Posterior vena cava (tissue), 2 donors: ENCODE measurements at regions not wholly inside any gene's neighbourhood (a gene's known extent, or its start where the extent isn't known, plus 50 kb on each side); places are given as distances from the start of the nearest gene placed in this dataset.

ENCODE experiments used
- DNase-seq: peaks from one replicate; pipeline ENCODE4 v3.0.0-alpha.2; 2020; ENCODE audit warnings: low spot score
- intact Hi-C, 2 donors: fragments of 100-400 bp; cut with DNase I; formaldehyde crosslinking; loops; one replicate each; pipeline versions ENCODE4 v1.14.1 to v1.14.2; 2022 to 2023
- donor health status: DM: yes; HTN: yes; CAD: no.
- donor health status: DM: yes; HTN: yes; CAD: no.

GRCh38 chr6:45830441-45831139 lies 185.1 kb downstream of the CLIC5 start:
- intact Hi-C loops, result no loop called here
- DNase-seq, result no peak

- DNase-seq, result no peak
- intact Hi-C loops, result no loop called here
These were observed 185.8 kb downstream of the CLIC5 start for GRCh38 chr6:45829873-45830272.

DNA sequence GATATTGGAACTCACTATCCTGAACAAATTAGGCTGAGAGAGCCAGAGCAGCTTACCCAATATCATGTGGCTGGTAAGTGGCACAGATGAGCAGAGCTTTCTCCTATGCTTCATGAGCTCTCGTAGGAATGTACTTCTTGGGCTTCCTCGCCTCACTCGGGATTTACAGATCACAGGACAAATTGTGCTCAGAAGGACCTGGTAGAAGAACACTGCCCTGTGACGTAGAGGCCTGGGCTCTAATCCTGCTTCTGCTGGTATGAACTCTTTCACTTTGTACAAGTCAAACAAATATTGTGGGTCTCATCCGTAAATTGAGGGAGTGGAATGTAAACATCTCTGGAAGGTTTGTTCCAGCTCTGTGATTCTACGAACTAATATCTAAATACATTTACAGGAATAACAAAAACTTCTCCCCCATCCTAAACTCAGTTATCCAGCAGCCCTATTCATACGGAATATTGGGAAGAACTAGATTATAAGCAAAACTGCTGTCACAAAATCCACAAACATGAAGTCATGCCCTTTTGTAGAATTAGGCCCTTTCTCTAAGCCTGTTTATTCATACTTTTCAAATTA lies 187.6 kb downstream of the CLIC5 start:
- intact Hi-C loops, result no loop called here
- no peak for DNase-seq

DNA sequence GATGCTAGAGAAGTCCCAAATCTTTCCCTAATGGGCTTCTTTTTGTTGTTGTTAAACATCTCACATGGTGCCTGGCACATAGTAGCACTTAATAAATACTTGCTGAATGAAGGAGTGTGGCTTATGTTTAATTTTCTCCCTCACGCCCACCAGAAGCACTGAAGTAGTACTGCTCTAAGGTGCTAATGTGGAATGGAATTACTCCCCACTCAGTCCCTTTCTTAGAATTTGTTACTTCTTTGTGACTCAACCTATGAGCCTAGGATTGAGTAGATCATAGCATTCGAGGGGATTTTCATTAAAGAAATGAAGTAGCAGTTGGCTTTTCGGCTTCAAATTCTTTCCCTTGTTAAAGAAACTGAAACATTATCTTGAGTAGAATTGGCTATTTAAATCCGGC lies 192.8 kb downstream of the CLIC5 start:
- no peak for DNase-seq
- intact Hi-C loops, result no loop called here

DNA sequence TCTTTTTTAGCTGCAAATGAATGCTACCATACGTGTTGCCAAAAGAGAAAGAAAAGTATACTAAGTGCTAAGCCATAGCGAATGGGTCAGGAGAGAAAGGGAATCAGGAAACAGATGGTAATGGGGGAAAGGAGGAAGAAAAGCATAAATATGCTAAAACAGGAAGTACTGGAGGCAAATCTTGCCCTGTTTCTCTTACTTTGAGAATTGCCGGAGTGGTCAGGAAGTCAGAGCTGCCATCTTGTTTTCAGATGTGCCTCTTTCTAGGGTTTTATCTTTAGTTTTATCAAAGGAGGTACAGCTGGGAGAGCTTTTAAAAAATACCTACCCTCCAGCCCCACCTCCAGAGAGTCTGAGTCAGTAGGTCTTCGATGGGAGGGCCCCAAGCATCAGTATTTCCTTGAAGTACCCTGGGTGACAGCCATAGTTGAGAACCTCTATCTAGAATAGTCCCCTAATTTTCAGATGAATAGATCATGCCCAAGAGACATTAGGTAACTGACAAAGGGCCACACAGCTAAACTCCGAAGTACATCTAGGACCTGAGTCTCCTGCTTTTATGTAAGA lies 193.3 kb downstream of the CLIC5 start:
- intact Hi-C loops, result no loop called here
- no peak for DNase-seq

GRCh38 chr6:45818655-45819054 lies 197.0 kb downstream of the CLIC5 start:
- intact Hi-C loops, result no loop called here

DNA sequence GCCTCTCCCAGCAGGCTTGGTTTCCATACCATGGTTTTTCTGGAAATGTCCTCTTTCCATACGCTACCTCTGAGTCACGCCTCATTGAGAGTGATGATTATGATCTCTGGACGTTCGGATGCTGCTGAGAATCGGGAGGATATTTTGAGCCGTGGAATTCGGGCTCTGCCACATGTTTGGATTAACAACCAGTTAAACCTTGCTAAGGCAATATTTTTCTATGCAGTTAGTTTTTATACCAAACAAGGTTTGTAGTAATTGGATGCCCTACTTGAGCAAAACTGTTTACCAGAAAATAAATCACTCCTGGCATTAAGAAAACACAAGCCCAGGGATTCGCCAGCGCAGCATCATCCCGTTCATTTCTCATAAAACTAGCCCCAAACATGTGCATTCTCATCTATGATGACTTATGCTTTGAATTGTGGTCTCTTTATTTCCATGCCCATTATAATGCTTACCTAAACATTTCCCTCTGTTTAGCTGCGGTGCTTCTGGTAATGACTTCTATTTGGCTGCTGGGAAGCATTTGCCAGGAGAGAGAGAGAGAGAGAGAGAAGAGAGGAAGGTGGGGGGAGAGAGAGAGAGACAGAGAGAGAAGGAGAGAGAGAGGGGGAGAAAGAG lies 198.9 kb downstream of the CLIC5 start:
- DNase-seq, result no peak
- intact Hi-C loops, result no loop called here

More at GRCh38 chr6:45818655-45819054, 197.0 kb downstream of the CLIC5 start:
- DNase-seq, result no peak

GRCh38 chr6:45815466-45816125 lies 200.1 kb downstream of the CLIC5 start:
- DNase-seq, result no peak
- intact Hi-C loops, result no loop called here

DNA sequence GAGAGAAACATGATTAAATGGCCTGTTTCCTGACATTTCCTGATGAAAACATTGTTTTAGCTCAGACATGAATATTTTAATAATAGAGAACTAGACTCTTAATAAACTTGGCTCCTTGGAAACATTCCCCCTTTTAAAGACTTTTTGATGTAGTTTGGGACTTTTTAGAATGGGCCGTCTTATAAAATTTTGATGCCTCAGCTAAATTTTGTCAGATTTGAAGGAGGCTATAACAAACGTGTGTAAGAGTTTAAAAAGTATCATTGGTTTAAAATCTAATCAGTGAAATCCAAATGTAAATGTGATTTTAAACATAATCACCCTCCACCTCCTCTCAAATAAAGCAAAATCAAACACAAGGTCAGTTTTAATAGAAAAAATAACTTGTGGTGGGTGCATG lies 200.9 kb downstream of the CLIC5 start:
- intact Hi-C loops, result no loop called here

DNA sequence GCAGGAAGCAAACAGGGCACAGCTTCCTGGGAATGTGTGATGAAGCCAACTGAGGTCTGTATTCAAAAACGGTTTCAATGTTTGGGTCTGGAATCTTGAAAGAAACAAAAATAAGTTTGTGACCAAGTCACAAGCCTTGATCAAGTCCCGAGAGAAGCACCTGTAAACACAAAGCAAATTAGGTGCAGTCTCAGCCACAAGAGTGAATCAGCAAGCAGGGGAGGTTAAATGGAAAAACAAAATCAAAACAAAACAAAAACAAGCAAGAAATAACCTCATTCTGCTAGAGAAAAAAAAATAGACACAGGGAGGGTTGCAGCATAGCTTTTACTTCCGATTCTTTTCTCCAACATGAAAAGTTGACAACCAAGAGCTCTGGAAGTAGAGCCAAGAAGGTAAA lies 201.7 kb downstream of the CLIC5 start:
- intact Hi-C loops, result no loop called here
- no peak for DNase-seq

More for the DNA sequence above, 200.9 kb downstream of the CLIC5 start:
- DNase-seq, result no peak

DNA sequence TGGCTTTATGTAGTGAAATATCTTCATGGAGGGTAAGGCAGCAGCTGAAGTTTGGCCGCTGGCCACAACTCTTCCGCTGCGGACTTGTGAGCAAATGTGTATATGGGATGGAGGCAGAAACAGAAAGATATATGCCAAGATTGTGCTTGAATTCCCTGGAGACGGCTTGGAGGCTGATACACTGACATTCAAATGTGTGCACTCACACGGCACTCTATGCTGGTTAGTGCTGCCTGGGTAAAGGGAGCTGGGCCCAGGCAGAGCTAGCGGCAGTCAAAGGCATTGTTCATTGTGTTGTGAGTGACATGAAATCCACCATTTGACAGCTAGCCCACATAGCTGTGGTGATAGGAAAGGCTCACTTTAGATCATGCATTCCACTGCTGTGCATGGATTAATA lies 202.7 kb downstream of the CLIC5 start:
- intact Hi-C loops, result no loop called here

GRCh38 chr6:45808917-45809316 lies 206.7 kb downstream of the CLIC5 start:
- intact Hi-C loops, result no loop called here
- no peak for DNase-seq

More for the DNA sequence above, 202.7 kb downstream of the CLIC5 start:
- no peak for DNase-seq

GRCh38 chr6:45808042-45808645 lies 207.5 kb downstream of the CLIC5 start:
- intact Hi-C loops, result no loop called here
- no peak for DNase-seq

DNA sequence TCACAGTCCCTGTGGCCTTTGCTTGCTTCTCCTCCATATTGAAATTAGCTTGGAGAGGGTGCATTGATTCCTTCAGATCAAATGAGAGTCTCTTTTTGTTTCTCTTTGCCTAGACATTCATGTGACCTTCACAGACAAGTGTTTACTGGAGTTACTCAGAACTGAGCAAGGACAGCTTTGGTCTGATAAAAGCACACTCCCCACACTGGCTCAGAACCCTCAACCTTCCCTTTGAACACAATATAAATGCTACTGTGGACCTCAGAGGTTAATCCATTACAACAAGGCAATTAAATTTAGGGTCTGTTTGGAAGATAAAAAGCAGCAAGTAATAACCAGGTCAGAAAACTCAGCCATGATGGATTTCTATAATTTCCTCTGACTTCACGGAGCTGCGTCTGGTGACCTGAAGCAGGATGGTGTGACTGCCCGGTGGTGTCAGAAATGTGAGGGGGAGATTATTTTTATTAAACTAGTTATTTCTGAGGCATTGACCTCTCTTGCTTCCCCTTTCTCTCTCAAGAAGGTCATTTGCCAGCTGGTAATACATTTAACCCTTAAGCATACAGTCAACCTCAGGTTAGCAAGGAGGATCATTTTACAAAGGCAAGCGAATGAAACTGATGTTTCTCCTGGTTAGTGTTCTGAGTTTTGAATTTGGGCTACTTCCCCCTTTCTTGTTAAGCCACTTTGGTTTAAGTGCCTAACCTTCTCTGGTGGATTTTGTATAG lies 208.2 kb downstream of the CLIC5 start:
- intact Hi-C loops, result no loop called here
- no peak for DNase-seq

GRCh38 chr6:45806172-45806571 lies 209.5 kb downstream of the CLIC5 start:
- no peak for DNase-seq
- intact Hi-C loops, result no loop called here

GRCh38 chr6:45803071-45803470 lies 212.6 kb downstream of the CLIC5 start:
- intact Hi-C loops, result no loop called here
- no peak for DNase-seq

- no peak for DNase-seq
- intact Hi-C loops, result no loop called here
These were observed 214.0 kb downstream of the CLIC5 start for GRCh38 chr6:45801471-45802289.

DNA sequence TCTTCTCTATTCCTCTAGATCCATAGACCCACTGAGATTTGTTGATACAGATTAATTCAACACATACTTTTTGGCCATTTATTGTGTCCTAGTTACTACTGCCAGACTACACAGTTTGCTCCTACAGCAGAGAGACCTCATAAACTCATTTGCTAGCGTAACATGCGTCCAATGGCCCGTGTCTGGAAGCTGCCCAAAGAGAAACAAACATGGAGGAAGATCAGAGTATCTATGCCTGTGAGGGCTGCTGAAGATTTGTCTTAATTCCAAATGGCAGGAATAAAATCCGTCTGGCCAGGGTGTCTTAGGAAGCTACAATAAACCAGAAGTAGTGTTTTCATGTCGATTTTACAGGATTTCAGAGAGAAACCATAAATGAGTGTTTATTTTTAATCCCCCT lies 214.7 kb downstream of the CLIC5 start:
- intact Hi-C loops, result no loop called here
- DNase-seq, result no peak
